Stimulated activated CD4-positive, alpha-beta T cell treated with anti-CD3 and anti-CD28 coated beads, TNF-alpha, amount 100 ng/mL, for 24 hours (primary cell): ENCODE measurements at regions not wholly inside any gene's neighbourhood (a gene's known extent, or its start where the extent isn't known, plus 50 kb on each side); places are given as distances from the start of the nearest gene placed in this dataset.

Source experiments
- DNase-seq, 3 experiments: peaks; one replicate each; pipeline ENCODE4 v3.0.0-alpha.2; 2020; ENCODE audit warnings: low read depth in 3 of 3

DNA sequence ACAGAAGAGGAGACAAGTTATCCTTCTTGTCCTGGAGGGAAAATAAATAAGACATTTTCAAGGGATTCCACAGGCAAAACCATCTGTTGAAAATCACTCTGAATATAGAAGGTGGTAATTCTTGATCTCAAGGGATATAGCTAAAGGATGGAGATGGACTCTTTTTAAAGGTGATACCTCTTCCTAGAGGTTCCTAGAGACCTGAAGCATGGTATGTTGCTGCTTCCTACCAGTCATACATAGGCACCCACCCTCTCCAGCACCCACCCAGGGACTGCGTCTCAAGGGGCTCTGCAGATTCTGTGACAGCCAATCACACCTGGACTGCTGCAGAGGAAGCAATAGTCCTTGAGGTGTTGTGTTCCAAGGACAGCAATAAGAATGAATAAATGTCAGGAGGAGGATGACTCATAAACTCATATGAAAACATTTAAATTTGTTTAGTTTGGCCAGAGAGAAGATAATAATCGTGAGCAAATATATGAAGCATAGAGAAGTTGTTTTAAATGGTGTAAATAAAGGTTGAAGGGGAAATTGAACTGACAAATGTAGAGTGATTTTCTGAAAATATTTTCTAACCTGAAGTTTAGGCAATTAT is 741.6 kb upstream of the CBLB start:
- DNase-seq: no peak

DNA sequence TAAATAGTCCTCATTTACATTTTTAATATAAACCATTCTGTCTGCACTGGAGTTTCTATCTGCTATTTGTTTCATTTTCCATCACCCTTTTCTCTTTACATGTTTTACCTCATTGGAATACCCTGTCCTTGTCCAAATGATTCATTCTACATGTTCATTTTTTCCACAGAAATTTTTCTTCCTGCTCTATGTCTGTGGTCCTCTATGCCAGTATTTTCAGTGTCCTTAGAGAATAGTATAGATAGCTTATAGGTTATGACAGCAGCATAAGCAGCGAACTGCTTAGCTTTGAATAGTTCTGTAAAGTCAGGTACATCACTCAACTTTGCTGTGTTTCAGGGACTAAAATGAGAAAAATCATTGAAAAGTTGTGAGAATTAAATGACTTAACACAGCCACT is 742.3 kb upstream of the CBLB start:
- no peak for DNase-seq

DNA sequence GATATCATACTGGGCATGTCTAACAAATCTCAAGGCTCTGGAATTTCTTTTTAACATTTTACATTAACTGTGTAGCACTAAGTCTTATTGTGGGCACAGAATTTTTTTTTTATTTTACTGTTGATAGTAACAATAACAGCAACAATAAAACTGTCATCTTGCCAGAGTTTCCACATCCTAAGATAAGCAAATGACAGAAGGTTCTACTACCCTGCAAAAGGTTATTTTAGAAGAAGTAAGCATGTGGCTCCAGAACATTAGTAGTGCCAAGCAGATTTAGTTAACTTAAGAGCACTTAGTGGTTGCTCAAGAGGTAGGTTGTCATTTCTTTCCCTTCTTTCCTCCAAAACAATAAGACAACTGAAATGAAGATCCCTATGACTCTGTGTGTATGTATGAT is 743.0 kb upstream of the CBLB start:
- DNase-seq: no peak

DNA sequence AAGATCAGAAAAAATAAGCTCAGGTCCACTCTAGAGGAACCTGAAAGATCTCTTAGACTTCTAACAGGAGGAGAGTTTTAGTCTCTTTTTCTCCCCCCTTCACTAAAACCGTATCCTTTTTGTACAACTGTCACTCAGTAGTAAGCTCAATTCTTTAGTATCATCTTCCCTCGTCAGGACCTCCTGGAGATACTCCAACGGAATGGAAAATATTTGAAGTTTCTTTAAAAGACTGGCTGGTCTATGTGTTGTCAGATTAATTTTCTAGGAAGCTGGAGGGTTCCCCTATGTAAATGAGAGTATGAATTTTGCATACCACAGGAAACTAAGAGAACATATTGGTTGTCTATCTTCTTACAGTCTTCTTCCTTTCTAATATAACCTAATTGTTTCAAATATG is 747.7 kb upstream of the CBLB start:
- no peak for DNase-seq

- DNase-seq: no peak
These were observed 748.5 kb upstream of the CBLB start for GRCh38 chr3:106617276-106617675.

GRCh38 chr3:106620646-106621045 is 751.8 kb upstream of the CBLB start:
- DNase-seq: no peak

DNA sequence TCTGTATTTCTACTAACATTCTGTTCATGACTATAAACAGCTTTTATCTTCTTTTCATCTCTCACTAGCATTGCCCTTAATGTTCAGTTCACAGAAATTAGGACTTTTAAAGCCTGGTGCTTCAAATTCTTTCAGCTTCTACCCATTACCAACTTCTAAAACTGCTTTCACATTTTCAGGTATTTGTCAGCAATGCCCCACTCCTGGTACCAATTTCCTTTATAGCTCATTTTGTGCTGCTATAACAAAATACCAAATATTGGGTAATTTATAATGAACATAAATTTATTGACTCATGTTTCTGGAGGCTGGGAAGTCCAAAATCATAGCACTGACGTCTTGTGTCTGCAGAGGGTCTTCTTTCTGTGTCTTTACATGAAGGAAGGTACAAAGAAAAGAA is 753.1 kb upstream of the CCDC54 start:
- no peak for DNase-seq

DNA sequence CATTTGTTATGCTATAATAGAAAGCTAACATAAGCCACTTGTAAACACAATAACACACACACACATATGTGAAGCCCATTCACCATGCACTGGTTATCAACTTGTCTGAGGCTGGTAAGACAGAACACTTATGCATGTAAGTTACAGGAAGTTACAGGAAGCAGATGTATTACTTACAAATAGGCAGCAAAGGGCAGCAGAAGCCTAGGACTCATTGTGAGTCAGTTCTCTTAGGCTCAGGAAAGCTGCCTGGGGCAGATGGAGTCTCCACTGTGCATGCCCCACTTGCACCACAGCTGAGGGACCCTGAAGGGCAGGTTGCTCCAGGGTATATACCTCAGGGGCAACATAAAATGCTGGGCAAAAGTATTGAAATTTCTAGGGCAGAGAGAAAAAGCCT is 748.8 kb upstream of the CCDC54 start:
- DNase-seq: no peak

DNA sequence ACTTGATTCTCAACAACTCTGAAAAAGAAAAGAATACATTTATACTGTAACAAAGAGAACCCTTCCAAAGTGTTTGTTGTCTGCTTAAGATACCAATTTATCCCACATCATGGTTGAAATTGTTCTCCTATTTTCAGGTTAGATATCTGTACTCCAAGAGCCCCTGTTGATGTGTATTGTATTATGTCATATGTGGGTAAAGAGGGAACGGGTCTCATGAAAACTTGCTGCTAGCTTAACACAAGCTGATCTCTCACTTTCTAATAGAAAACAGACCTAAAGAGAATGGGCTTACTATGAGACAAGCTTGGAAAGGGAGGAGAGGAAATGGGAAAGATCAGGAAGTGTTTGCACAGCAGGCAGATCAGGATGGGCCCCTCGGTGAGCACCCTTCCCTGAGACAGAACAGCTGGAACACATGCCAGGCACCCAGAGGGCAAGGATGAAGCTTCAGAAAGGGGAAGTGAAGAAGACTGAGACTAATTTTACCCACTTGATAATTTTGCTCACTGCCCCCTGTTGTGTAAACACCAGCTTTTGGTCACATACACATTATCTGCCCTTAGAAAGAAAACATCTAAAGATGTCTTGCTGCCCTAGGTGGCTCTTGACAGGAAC is 747.9 kb upstream of the CCDC54 start:
- DNase-seq: no peak

DNA sequence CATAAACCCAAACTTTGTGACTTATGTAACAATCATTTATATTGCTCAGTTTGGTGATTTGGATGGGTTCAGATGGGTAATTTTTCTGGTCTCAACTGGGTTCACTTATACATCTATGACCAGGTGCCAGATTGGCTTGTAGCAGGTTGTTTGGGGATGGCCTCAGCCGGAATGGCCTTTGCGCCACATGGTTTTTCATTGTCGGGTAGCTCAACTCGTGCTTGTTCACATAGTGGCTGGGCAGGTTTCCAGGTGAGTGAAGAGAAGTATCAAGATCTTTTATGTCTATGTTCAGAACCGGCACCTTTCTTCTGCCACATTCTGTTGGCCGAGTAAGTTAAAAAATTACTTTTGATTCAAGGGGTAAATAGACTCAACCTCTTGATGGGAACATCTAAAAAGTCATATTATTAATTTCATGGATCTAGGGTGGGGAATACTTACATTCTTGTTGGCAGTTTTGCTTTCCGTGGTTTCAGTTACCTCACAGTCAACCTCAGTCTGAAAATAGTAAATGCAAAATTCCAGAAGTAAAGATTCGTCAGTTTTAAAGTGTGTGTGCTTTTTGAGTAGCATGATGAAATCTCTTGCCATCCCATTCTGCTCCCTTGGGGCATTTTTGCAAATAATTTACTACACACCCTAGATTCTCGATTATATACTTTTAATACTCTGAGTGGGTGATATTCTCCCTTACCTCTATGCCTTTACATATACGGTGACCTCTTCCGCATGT is 745.7 kb upstream of the CCDC54 start:
- no peak for DNase-seq

DNA sequence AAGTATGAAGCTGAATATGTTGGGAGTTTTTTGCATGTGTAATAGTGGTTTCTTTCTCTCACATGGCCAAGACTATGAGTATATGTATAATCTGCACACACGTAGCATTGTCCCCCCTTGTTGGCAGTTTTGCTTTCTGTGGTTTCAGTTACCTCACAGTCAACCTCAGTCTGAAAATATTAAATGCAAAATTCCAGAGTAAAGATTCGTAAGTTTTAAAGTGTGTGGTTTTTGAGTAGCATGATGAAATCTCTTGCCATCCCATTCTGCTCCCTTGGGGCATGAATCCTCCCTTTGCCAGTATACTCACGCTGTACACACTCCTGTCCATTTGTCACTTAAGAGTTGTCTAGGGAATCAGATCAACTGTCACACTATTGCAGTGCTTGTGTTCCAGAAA is 742.0 kb upstream of the CCDC54 start:
- no peak for DNase-seq

DNA sequence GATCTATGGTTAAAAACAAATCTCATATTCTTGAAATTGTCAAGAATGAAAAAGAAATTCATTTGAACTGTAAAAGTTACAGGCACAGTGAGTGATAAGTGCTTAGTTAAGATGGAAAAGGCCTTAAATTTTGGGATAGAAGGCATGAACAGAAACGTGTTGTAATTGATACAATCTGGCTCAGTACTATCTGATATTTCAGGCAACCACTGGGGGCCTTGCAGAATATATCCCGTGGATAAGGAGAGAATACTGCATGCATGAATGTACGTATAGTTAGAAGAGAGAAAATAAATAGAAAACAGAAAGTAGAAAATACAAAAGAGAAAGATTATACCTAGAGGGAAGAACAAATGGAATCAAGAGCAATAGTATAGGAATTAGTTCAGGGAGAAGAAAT is 741.4 kb upstream of the CCDC54 start:
- no peak for DNase-seq

GRCh38 chr3:106640353-106640752 is 736.9 kb upstream of the CCDC54 start:
- no peak for DNase-seq

- DNase-seq: no peak
These were observed 735.1 kb upstream of the CCDC54 start for GRCh38 chr3:106642161-106642560.

- DNase-seq: no peak
These were observed 733.5 kb upstream of the CCDC54 start for GRCh38 chr3:106643684-106644161.

- DNase-seq: no peak
These were observed 703.2 kb upstream of the CCDC54 start for GRCh38 chr3:106673926-106674569.

DNA sequence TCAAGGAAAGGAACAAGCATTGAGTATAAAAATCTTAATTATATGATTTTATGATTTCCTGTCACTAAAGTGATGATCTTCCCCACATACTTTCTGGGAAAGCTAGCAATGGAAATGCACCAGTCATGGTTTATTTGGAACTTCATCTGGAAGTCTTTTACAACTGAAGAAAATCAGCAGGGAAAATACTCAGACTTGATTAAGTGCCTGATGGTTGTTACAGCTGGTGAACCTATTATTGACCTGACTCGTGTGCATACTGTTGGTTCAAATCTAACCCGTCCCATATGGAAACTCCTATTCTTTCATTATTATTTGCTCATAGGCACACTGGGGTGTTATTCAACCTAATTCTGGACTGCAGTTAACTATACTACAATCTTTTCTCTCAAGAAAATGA is 701.8 kb upstream of the CCDC54 start:
- DNase-seq: no peak

GRCh38 chr3:106678657-106679390 is 698.4 kb upstream of the CCDC54 start:
- no peak for DNase-seq

DNA sequence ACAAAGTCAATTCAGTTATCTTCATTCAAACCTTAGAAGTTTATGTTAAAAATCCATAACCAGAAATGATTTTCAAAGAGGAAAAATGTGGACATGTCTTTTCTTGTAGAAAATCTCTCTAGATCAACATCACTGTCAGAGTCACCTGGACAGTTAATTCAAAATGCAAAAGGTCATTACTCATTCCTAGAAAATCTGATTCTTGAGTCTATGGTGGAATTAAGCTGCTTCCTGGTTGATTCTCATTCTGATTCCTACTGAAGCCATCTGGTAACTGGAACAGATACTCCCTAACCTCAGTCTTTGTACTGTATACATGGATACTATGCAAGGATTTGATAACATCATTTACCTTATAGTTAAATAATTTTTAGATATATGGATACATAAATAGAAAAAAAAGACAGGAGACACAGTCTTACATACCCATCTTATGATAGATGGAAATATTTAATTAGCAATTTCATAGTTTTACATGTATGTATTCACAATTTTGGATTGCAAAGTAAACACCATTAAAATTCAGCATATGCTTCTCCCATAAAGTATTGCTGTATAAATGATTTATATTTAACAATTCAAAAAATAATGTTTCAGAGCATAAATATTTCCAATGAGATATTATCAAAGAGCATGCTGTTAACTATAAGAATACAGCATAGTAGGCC is 693.2 kb upstream of the CCDC54 start:
- DNase-seq: no peak

GRCh38 chr3:106685745-106686144 is 691.5 kb upstream of the CCDC54 start:
- DNase-seq: no peak

DNA sequence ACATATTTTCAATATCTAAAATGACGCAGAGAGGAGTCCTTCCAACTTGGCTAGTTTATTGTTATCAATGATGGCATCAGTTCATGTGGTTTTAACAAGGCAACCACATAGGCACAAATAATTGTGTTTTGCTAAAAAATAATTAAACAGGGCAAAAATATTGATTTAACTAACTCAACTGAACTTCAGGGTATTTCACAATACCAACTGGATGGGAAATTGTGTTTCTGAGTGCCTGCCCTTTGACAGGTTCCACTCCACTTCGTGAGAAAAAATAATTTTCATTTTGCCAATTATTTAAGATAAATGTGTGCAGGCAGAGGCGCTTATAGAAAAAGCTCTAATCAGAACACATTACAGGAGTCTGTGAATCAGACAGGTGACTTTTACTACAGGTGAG is 689.3 kb upstream of the CCDC54 start:
- DNase-seq: no peak

DNA sequence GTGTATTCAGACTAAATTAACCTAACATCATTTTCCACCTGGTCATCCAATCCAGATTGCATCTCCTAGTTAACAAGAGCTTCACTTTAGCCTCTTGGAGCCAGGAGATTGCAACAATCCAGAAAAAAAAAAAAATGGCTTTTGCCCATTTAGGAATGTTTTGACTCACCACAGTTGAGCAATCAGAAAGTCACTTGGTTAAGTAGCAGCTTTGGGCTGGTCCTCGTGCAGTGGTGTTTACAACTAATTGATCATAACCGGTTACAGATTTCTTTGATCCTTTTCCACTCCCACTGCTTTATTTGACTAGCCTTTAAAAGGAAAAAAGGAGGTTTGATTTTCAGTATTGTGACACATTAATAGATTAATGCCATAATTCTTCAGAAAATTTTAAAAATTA is 688.8 kb upstream of the CCDC54 start:
- DNase-seq: no peak
